Heart left ventricle (tissue), 16 donors: ENCODE measurements at regions not wholly inside any gene's neighbourhood (a gene's known extent, or its start where the extent isn't known, plus 50 kb on each side); places are given as distances from the start of the nearest gene placed in this dataset.

Experiments used
- ATAC-seq, 4 donors: fragments of 200-7000 bp; cut with Tn5 transposase; one replicate each; pipeline ENCODE4 v1.9.1; 2020 to 2022; ENCODE audit warnings: moderate library complexity in 4 of 4, mild to moderate bottlenecking in 3 of 4, moderate number of reproducible peaks in 1 of 4
- DNase-seq, 5 donors: peaks; one replicate each; pipeline ENCODE4 v3.0.0-alpha.2; 2020
- H3K27ac ChIP-seq, 12 donors: fragments of 200-600 bp; sonication (generic) in 4 of 12; one replicate each; pipeline versions ENCODE4 v1.5.0 to v1.8.0; 2016 to 2022; ENCODE audit warnings: mild to moderate bottlenecking in 2 of 12
- H3K27me3 ChIP-seq, 9 donors: fragments of 200-600 bp; sonication (generic) in 2 of 9; one replicate each; pipeline versions ENCODE4 v1.5.1 to v1.8.0; 2016 to 2022; ENCODE audit warnings: mild to moderate bottlenecking in 3 of 9
- H3K36me3 ChIP-seq, 9 donors: fragments of 200-600 bp; sonication (generic) in 2 of 9; one replicate each; pipeline versions ENCODE4 v1.5.0 to v1.8.0; 2018 to 2022; ENCODE audit warnings: mild to moderate bottlenecking in 2 of 9
- H3K4me1 ChIP-seq, 12 donors: fragments of 200-600 bp; sonication (generic) in 4 of 12; one replicate each; pipeline versions ENCODE4 v1.5.0 to v1.8.0; 2016 to 2022; ENCODE audit warnings: mild to moderate bottlenecking in 3 of 12
- H3K4me3 ChIP-seq, 12 donors: fragments of 200-600 bp; sonication (generic) in 4 of 12; one replicate each; pipeline versions ENCODE4 v1.5.0 to v1.8.0; 2017 to 2022; ENCODE audit warnings: mild to moderate bottlenecking in 9 of 12, moderate library complexity in 4 of 12
- H3K9me3 ChIP-seq, 12 donors: fragments of 200-600 bp; sonication (generic) in 4 of 12; one replicate each; pipeline versions ENCODE4 v1.5.0 to v1.8.0; 2016 to 2022; ENCODE audit warnings: mild to moderate bottlenecking in 1 of 12
- CTCF ChIP-seq, 12 donors: fragments of 200-600 bp; sonication (generic) in 4 of 12; IDR thresholded peaks; one replicate each; pipeline versions ENCODE4 v1.5.0 to v1.8.0; 2018 to 2022; ENCODE audit warnings: antibody characterized with exemption in 12 of 12, mild to moderate bottlenecking in 5 of 12
- POLR2A ChIP-seq, 2 donors: fragments of 450-650 bp; IDR thresholded peaks; one replicate each; pipeline ENCODE4 v1.6.1; 2017; ENCODE audit warnings: antibody characterized with exemption in 2 of 2, mild to moderate bottlenecking in 2 of 2, moderate library complexity in 2 of 2
- WGBS, 4 donors: extraction: QIAGEN DNeasy Blood & Tissue Kit in 2 of 4; methylation state at CpG; one replicate each; pipeline versions ENCODE4 v1.1.5 to v1.1.7; 2013 to 2018; 5-methylcytosine and 5-hydroxymethylcytosine counted together
- intact Hi-C, 10 donors: fragments of 100-400 bp; cut with DNase I; formaldehyde crosslinking; loops; one replicate each; pipeline versions ENCODE4 v1.11.1 to v1.14.2; 2022
- donor health status: ischemic (EF 13 %, LVEDD 7.1; RV severe dilation, severe dysfunction).
- donor health status: healthy with polysubstance abuse.
- donor health status: DM: no; HTN: yes; CAD: no.
- donor health status: DM: no; HTN: no; CAD: no.
- donor health status: ischemic (EF 25% LVEDD 6.9; RV normal size, moderate dysfunction).
- donor health status: ischemic (EF 25% LVEDD 5.7; RV mildly dilated, moderate dysfunction).
- donor health status: healthy.
- donor health status: DM: yes; HTN: yes; CAD: no.
- donor health status: ischemic (EF 35%, LVEDD 5.7; RV mildly dilated, moderate dysfunction).
- donor health status: nonischemic (EF 11% LVEDD 7.7; RV severe dilation, severe dysfunction).
- donor health status: DM: yes; HTN: yes; CAD: no.
- donor health status: PGD.
- donor health status: ischemic (EF 29% LVEDD 5.4; RV normal size, mild dysfunction).
- donor health status: nonischemic (EF 23%, LVEDD 6.1; RV moderate dilation, normal function).

- Histone ChIP-seq H3K9me3 (no peaks in the 10 kb centered on the region), H3K27me3 (no peaks in the 10 kb centered on the region), H3K4me1 (no peaks in the 10 kb centered on the region), H3K27ac (no peak overlapping the region), H3K36me3 (no peaks in the 10 kb centered on the region), H3K4me3 (no peak overlapping the region)
- no peak for DNase-seq
- ATAC-seq = no peak
- intact Hi-C loops = no loop called here
- no peak for TF ChIP-seq POLR2A (IDR thresholded peaks at IDR 0.05)
- no peak for TF ChIP-seq CTCF (IDR thresholded peaks at IDR 0.05)
Measured at GRCh38 chr4:130178106-130178505, 1082.2 kb downstream of the C4orf33 start.

DNA sequence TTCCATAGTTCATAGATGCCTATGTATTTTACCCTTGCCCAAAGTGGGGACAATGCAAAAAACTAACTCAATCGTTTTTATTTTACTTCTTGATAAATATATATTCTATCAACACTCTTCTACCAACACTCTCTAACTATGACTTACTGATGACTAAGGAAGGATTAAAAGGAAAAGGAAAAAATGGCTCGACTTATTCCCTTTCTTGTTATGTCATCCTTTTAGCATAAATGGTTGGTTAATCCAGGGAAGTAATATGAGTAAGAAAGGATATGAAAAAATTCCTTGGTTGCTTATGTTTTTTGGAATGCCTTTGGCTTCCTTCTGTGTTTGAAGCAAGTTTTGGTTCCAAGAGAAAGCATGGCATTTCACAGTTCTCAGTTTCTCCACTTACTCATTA is 1087.1 kb downstream of the C4orf33 start:
- no peaks in the 10 kb centered on the region for H3K36me3 ChIP-seq
- DNase-seq (no peak), ATAC-seq (no peak)
- H3K4me3 ChIP-seq = no peak overlapping the region
- no peaks in the 10 kb centered on the region for H3K27me3 ChIP-seq
- no peak overlapping the region for H3K27ac ChIP-seq
- 62 to 72% (median 67%) methylated on average over 2 of the region's 2 CpGs for WGBS, 4 donors
- intact Hi-C loops = no loop called here
- no peaks in the 10 kb centered on the region for H3K4me1 ChIP-seq
- H3K9me3 ChIP-seq = no peaks in the 10 kb centered on the region
- no peak for TF ChIP-seq CTCF (IDR thresholded peaks at IDR 0.05)
- TF ChIP-seq POLR2A (IDR thresholded peaks at IDR 0.05) = no peak

- Histone ChIP-seq H3K27ac (no peak overlapping the region), H3K27me3 (no peaks in the 10 kb centered on the region), H3K4me1 (no peaks in the 10 kb centered on the region), H3K4me3 (no peak overlapping the region), H3K36me3 (no peaks in the 10 kb centered on the region), H3K9me3 (no peaks in the 10 kb centered on the region)
- DNase-seq = no peak
- no peak for ATAC-seq
- intact Hi-C loops = no loop called here
- TF ChIP-seq POLR2A (IDR thresholded peaks at IDR 0.05) (no peak), CTCF (IDR thresholded peaks at IDR 0.05) (no peak)
- 79 to 88% (median 84%) methylated on average over 4 of the region's 4 CpGs for whole genome bisulfite sequencing, 4 donors
Measured at GRCh38 chr4:130183766-130184165, 1087.8 kb downstream of the C4orf33 start.

GRCh38 chr4:130185123-130185522 is 1089.2 kb downstream of the C4orf33 start:
- Histone ChIP-seq H3K9me3 (no peaks in the 10 kb centered on the region), H3K4me1 (no peaks in the 10 kb centered on the region), H3K36me3 (no peaks in the 10 kb centered on the region), H3K27ac (no peak overlapping the region), H3K27me3 (no peaks in the 10 kb centered on the region), H3K4me3 (no peak overlapping the region)
- ATAC-seq = no peak
- no peak for DNase-seq
- intact Hi-C loops = no loop called here
- TF ChIP-seq POLR2A (IDR thresholded peaks at IDR 0.05) (no peak), CTCF (IDR thresholded peaks at IDR 0.05) (no peak)
